B cell (primary cell): ENCODE measurements at regions not wholly inside any gene's neighbourhood (a gene's known extent, or its start where the extent isn't known, plus 50 kb on each side); places are given as distances from the start of the nearest gene placed in this dataset.

Source experiments
- ATAC-seq: fragments of 200-7000 bp; cut with Tn5 transposase; one replicate; pipeline ENCODE4 v1.10.0; 2021; ENCODE audit warnings: low read depth, mild to moderate bottlenecking, moderate number of reproducible peaks, moderate library complexity
- CTCF ChIA-PET: fragments of 350-600 bp; sonication (Branson Sonifier 250); formaldehyde crosslinking; loops from one replicate; lab custom pipeline; 2021; ENCODE audit warnings: antibody characterized with exemption, inconsistent platforms; lab: Charles Lee
- POLR2A ChIA-PET: fragments of 350-600 bp; sonication (Branson Sonifier 250); formaldehyde crosslinking; loops from one replicate; lab custom pipeline; 2021; ENCODE audit warnings: antibody characterized with exemption; lab: Charles Lee
- DNase-seq: peaks from one replicate; pipeline ENCODE4 v3.0.0; 2013
- H2AFZ ChIP-seq: 2 replicates; pipeline ENCODE4 v1.6.1; 2012; ENCODE audit warnings: mild to moderate bottlenecking, low read depth, low read length; ENCODE audit not compliant: insufficient read depth, poor library complexity, severe bottlenecking
- H3K27ac ChIP-seq, 2 donors: 1 replicate in 1 of 2; 2 replicates in 1 of 2; pipeline ENCODE4 v1.5.1; 2012 to 2013; ENCODE audit warnings: low read length in 2 of 2, mild to moderate bottlenecking in 2 of 2, moderate library complexity in 1 of 2
- H3K27me3 ChIP-seq, 4 experiments: fragments of 200-600 bp in 1 of 4; sonication (generic) in 1 of 4; replicated peaks in 1 of 4; 1 replicate in 2 of 4; 2 replicates in 2 of 4; pipeline versions ENCODE4 v1.6.1 to v1.7.0; 2013 to 2016; ENCODE audit warnings: low read length in 3 of 4, mild to moderate bottlenecking in 2 of 4, mixed read lengths in 1 of 4, moderate library complexity in 1 of 4; ENCODE audit not compliant: insufficient read depth in 4 of 4, control insufficient read depth in 3 of 4; ENCODE audit errors: control extremely low read depth in 1 of 4
- H3K36me3 ChIP-seq, 2 experiments: replicated peaks in 1 of 2; 1 replicate in 1 of 2; 2 replicates in 1 of 2; pipeline versions ENCODE4 v1.6.1 to v1.7.1; 2013; ENCODE audit warnings: low read length in 1 of 2; ENCODE audit not compliant: insufficient read depth in 2 of 2, control insufficient read depth in 1 of 2; ENCODE audit errors: control extremely low read depth in 1 of 2, extremely low read depth in 1 of 2
- H3K4me1 ChIP-seq, 2 donors: fragments of 200-600 bp in 1 of 2; sonication (generic) in 1 of 2; 1 replicate in 1 of 2; 2 replicates in 1 of 2; pipeline versions ENCODE4 v1.5.1 to v1.6.1; 2013 to 2017; ENCODE audit warnings: low read length in 2 of 2; ENCODE audit not compliant: control insufficient read depth in 2 of 2, insufficient read depth in 2 of 2
- H3K4me2 ChIP-seq: replicated peaks from 2 replicates; pipeline ENCODE3; 2012; ENCODE audit warnings: mild to moderate bottlenecking, low read depth, low read length; ENCODE audit not compliant: poor library complexity, severe bottlenecking
- H3K4me3 ChIP-seq, 5 experiments: fragments of 200-600 bp in 1 of 5; sonication (generic) in 1 of 5; 1 replicate in 3 of 5; 2 replicates in 2 of 5; pipeline versions ENCODE4 v1.5.1 to v1.7.0; 2011 to 2016; ENCODE audit warnings: low read length in 4 of 5, mild to moderate bottlenecking in 4 of 5, low read depth in 2 of 5, control low read depth in 1 of 5, moderate library complexity in 1 of 5; ENCODE audit not compliant: insufficient read depth in 1 of 5; ENCODE audit errors: control extremely low read depth in 1 of 5, extremely low read depth in 1 of 5
- H3K79me2 ChIP-seq: fragments of 200-600 bp; sonication (generic); one replicate; pipeline ENCODE4 v1.6.0; 2016; ENCODE audit warnings: low read length; ENCODE audit not compliant: control insufficient read depth, insufficient read depth
- H3K9ac ChIP-seq: fragments of 200-600 bp; sonication (generic); 2 replicates; pipeline ENCODE4 v1.6.1; 2017; ENCODE audit warnings: mild to moderate bottlenecking, low read length, moderate library complexity
- H3K9me3 ChIP-seq, 3 donors: one replicate each; pipeline versions ENCODE4 v1.6.1 to v1.7.1; 2013; ENCODE audit warnings: low read length in 2 of 3; ENCODE audit not compliant: control insufficient read depth in 2 of 3, insufficient read depth in 1 of 3; ENCODE audit errors: control extremely low read depth in 1 of 3
- H4K20me1 ChIP-seq: 2 replicates; pipeline ENCODE4 v1.6.0; 2012; ENCODE audit warnings: mild to moderate bottlenecking, low read length; ENCODE audit not compliant: insufficient read depth, control insufficient read depth, poor library complexity, severe bottlenecking
- H3K27ac Mint-ChIP-seq: one replicate; pipeline ENCODE4 v1.8.0; 2021; ENCODE audit warnings: mixed read lengths
- H3K27me3 Mint-ChIP-seq: one replicate; pipeline ENCODE4 v1.8.0; 2021; ENCODE audit warnings: mixed read lengths
- H3K4me1 Mint-ChIP-seq: one replicate; pipeline ENCODE4 v1.8.0; 2021; ENCODE audit warnings: mixed read lengths
- H3K4me3 Mint-ChIP-seq: one replicate; pipeline ENCODE4 v1.8.0; 2021; ENCODE audit warnings: mixed read lengths
- H3K9me3 Mint-ChIP-seq: one replicate; pipeline ENCODE4 v1.8.0; 2022; ENCODE audit warnings: mixed read lengths; ENCODE audit not compliant: insufficient read depth
- CTCF ChIP-seq: fragments of 200-600 bp; IDR thresholded peaks from one replicate; pipeline ENCODE4 v1.8.0; 2022; ENCODE audit warnings: antibody characterized with exemption, mild to moderate bottlenecking
- EZH2 ChIP-seq: IDR thresholded peaks from 2 replicates; pipeline ENCODE4 v1.6.1; 2012; ENCODE audit warnings: borderline replicate concordance, low read depth, mild to moderate bottlenecking, moderate library complexity, low read length; ENCODE audit not compliant: insufficient read depth, poor library complexity, severe bottlenecking
- WGBS: methylation state at CpG from one replicate; pipeline ENCODE4 v1.1.5; 2013; ENCODE audit warnings: missing lambda C conversion rate; ENCODE audit not compliant: insufficient coverage; 5-methylcytosine and 5-hydroxymethylcytosine counted together
- intact Hi-C: fragments of 100-400 bp; cut with micrococcal nuclease; formaldehyde crosslinking; loops from one replicate; pipeline ENCODE4 v1.10.0; 2022

- Mint-ChIP-seq H3K9me3 (peaks cover 1% of the 10 kb centered on the region), H3K27ac (no peak overlapping the region), H3K4me1 (no peaks in the 10 kb centered on the region), H3K27me3 (peaks cover 46% of the 10 kb centered on the region), H3K4me3 (no peak overlapping the region)
- ChIA-PET POLR2A (no interaction called here), CTCF (interaction anchor here (0.8 to 1.4 kb wide), 3 partner anchors 986 to 1237 kb away, joined by 3 to 8 read pairs (median 4); no protein-coding TSS in a partner anchor)
- H3K4me1 ChIP-seq = peaks cover 0 to 7% of the 10 kb centered on the region in 2 donors
- no peak overlapping the region for H3K4me3 ChIP-seq
- no peak for TF ChIP-seq CTCF
- no peak for TF ChIP-seq EZH2
- H3K27me3 ChIP-seq = peaks cover 0 to 19% (median 11%) of the 10 kb centered on the region in 4 experiments
- DNase-seq = no peak
- no peak overlapping the region for H3K4me2 ChIP-seq
- no peaks in the 10 kb centered on the region for H3K79me2 ChIP-seq
- H3K9me3 ChIP-seq = no peaks in the 10 kb centered on the region
- no peaks in the 10 kb centered on the region for H4K20me1 ChIP-seq
- H3K9ac ChIP-seq = no peak overlapping the region
- no CpG with 5 or more reads among the region's 12 CpGs for WGBS
- intact Hi-C loops = no loop called here
- no peak overlapping the region for H2AFZ ChIP-seq
- no peak overlapping the region for H3K27ac ChIP-seq
- no peak for ATAC-seq
- no peaks in the 10 kb centered on the region for H3K36me3 ChIP-seq
Observed at GRCh38 chr3:188975600-188976314, 196.0 kb upstream of the TPRG1 start.

GRCh38 chr3:188976407-188976806, 195.4 kb upstream of the TPRG1 start:
- peaks cover 0 to 19% (median 11%) of the 10 kb centered on the region in 4 experiments for H3K27me3 ChIP-seq
- H3K36me3 ChIP-seq = no peaks in the 10 kb centered on the region
- H3K4me3 ChIP-seq = no peak overlapping the region
- H3K27ac Mint-ChIP-seq = no peak overlapping the region
- H3K9me3 ChIP-seq = no peaks in the 10 kb centered on the region
- no peak for ATAC-seq
- ChIA-PET CTCF (interaction anchor here (1.2 to 1.4 kb wide), 2 partner anchors 985 to 1237 kb away, joined by 3 to 8 read pairs; no protein-coding TSS in a partner anchor), POLR2A (no interaction called here)
- no peak overlapping the region for H3K9ac ChIP-seq
- WGBS = 100% methylated on average over 3 of the region's 4 CpGs
- H3K27me3 Mint-ChIP-seq = peaks cover 42% of the 10 kb centered on the region
- intact Hi-C loops = no loop called here
- H3K79me2 ChIP-seq = no peaks in the 10 kb centered on the region
- H3K4me2 ChIP-seq = no peak overlapping the region
- peaks cover 0 to 7% of the 10 kb centered on the region in 2 donors for H3K4me1 ChIP-seq
- no peak overlapping the region for H3K4me3 Mint-ChIP-seq
- no peak for TF ChIP-seq CTCF
- no peak for TF ChIP-seq EZH2
- no peak for DNase-seq
- no peaks in the 10 kb centered on the region for H4K20me1 ChIP-seq
- no peaks in the 10 kb centered on the region for H3K9me3 Mint-ChIP-seq
- H3K27ac ChIP-seq = no peak overlapping the region
- no peaks in the 10 kb centered on the region for H3K4me1 Mint-ChIP-seq
- no peak overlapping the region for H2AFZ ChIP-seq
